Kidney (tissue), 13 donors: ENCODE measurements at regions not wholly inside any gene's neighbourhood (a gene's known extent, or its start where the extent isn't known, plus 50 kb on each side); places are given as distances from the start of the nearest gene placed in this dataset.

Experiments
- DNase-seq, 5 donors: peaks; one replicate each; pipeline ENCODE4 v3.0.0-alpha.2; 2013 to 2020
- FAIRE-seq: peaks from 2 replicates; lab custom pipeline; 2012; peaks lifted over from hg19 to GRCh38; lab: Jason Lieb, UNC
- H3K27ac ChIP-seq, 2 donors: one replicate each; pipeline ENCODE4 v1.7.0; 2013; ENCODE audit warnings: low read depth in 2 of 2, low read length in 2 of 2, inconsistent platforms in 1 of 2
- H3K27me3 ChIP-seq: one replicate; pipeline ENCODE4 v1.7.1; 2013; ENCODE audit warnings: low read length, inconsistent platforms; ENCODE audit not compliant: control insufficient read depth, insufficient read depth
- H3K36me3 ChIP-seq, 3 donors: one replicate each; pipeline versions ENCODE4 v1.7.0 to v1.7.1; 2013; ENCODE audit warnings: low read length in 3 of 3, control low read depth in 1 of 3, inconsistent platforms in 1 of 3; ENCODE audit not compliant: insufficient read depth in 3 of 3, control insufficient read depth in 2 of 3
- H3K4me1 ChIP-seq, 3 donors: one replicate each; pipeline versions ENCODE4 v1.7.0 to v1.7.1; 2013; ENCODE audit warnings: low read length in 3 of 3, inconsistent platforms in 1 of 3, low read depth in 1 of 3; ENCODE audit not compliant: control insufficient read depth in 2 of 3, insufficient read depth in 2 of 3
- H3K4me3 ChIP-seq, 3 donors: one replicate each; pipeline versions ENCODE4 v1.7.0 to v1.8.1; 2013; ENCODE audit warnings: low read length in 3 of 3, control low read depth in 1 of 3, inconsistent platforms in 1 of 3
- H3K9ac ChIP-seq, 3 donors: one replicate each; pipeline versions ENCODE4 v1.7.0 to v1.7.1; 2013; ENCODE audit warnings: low read length in 3 of 3, control low read depth in 1 of 3, inconsistent platforms in 1 of 3
- H3K9me3 ChIP-seq, 3 donors: one replicate each; pipeline versions ENCODE4 v1.7.0 to v1.7.1; 2013; ENCODE audit warnings: low read length in 3 of 3, control low read depth in 1 of 3, inconsistent platforms in 1 of 3; ENCODE audit not compliant: control insufficient read depth in 2 of 3, insufficient read depth in 1 of 3
- intact Hi-C: fragments of 100-400 bp; cut with DNase I; formaldehyde crosslinking; loops from one replicate; pipeline ENCODE4 v1.11.1; 2022
- TF ChIP-seq, protein P1 (sequence below): IDR thresholded peaks from 3 replicates; pipeline ENCODE4 v1.5.1; 2012; ENCODE audit warnings: mild to moderate bottlenecking, moderate library complexity, borderline replicate concordance; ENCODE audit not compliant: insufficient read depth; ENCODE audit errors: extremely low read depth
- donor health status: control.
- donor health status: control.
- donor health status: control.
- donor health status: control.
- donor health status: control.
- donor health status: DM: yes; HTN: yes; CAD: no.
- donor health status: Normal renal cell carcinoma (clear cell type).

GRCh38 chr5:165393839-165394238 lies 1888.4 kb downstream of the MAT2B start:
- FAIRE-seq (no peak), DNase-seq (no peak)
- no peaks in the 10 kb centered on the region for H3K27me3 ChIP-seq
- H3K9ac ChIP-seq: no peak overlapping the region
- TF ChIP-seq, protein P1, sequence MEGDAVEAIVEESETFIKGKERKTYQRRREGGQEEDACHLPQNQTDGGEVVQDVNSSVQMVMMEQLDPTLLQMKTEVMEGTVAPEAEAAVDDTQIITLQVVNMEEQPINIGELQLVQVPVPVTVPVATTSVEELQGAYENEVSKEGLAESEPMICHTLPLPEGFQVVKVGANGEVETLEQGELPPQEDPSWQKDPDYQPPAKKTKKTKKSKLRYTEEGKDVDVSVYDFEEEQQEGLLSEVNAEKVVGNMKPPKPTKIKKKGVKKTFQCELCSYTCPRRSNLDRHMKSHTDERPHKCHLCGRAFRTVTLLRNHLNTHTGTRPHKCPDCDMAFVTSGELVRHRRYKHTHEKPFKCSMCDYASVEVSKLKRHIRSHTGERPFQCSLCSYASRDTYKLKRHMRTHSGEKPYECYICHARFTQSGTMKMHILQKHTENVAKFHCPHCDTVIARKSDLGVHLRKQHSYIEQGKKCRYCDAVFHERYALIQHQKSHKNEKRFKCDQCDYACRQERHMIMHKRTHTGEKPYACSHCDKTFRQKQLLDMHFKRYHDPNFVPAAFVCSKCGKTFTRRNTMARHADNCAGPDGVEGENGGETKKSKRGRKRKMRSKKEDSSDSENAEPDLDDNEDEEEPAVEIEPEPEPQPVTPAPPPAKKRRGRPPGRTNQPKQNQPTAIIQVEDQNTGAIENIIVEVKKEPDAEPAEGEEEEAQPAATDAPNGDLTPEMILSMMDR: no peak
- no peak overlapping the region for H3K27ac ChIP-seq
- no peak overlapping the region for H3K4me3 ChIP-seq
- peaks cover 0 to 4% (median 0%) of the 10 kb centered on the region in 3 donors for H3K9me3 ChIP-seq
- no peaks in the 10 kb centered on the region for H3K36me3 ChIP-seq
- H3K4me1 ChIP-seq: no peaks in the 10 kb centered on the region
- intact Hi-C loops: no loop called here

- TF ChIP-seq, protein P1: no peak
- no peak overlapping the region for H3K4me3 ChIP-seq
- DNase-seq (no peak), FAIRE-seq (no peak)
- H3K36me3 ChIP-seq: no peaks in the 10 kb centered on the region
- no peaks in the 10 kb centered on the region for H3K9me3 ChIP-seq
- no peak overlapping the region for H3K9ac ChIP-seq
- no peaks in the 10 kb centered on the region for H3K27me3 ChIP-seq
- intact Hi-C loops: no loop called here
- H3K27ac ChIP-seq: no peak overlapping the region
- no peaks in the 10 kb centered on the region for H3K4me1 ChIP-seq
These were observed 1892.1 kb downstream of the MAT2B start for GRCh38 chr5:165397516-165397915.

GRCh38 chr5:165400086-165400485 lies 1894.7 kb downstream of the MAT2B start:
- no peaks in the 10 kb centered on the region for H3K9me3 ChIP-seq
- no peaks in the 10 kb centered on the region for H3K36me3 ChIP-seq
- no peak overlapping the region for H3K27ac ChIP-seq
- TF ChIP-seq, protein P1: no peak
- no peak for FAIRE-seq
- intact Hi-C loops: no loop called here
- H3K9ac ChIP-seq: no peak overlapping the region
- no peaks in the 10 kb centered on the region for H3K27me3 ChIP-seq
- H3K4me1 ChIP-seq: no peaks in the 10 kb centered on the region
- no peak for DNase-seq
- no peak overlapping the region for H3K4me3 ChIP-seq

DNA sequence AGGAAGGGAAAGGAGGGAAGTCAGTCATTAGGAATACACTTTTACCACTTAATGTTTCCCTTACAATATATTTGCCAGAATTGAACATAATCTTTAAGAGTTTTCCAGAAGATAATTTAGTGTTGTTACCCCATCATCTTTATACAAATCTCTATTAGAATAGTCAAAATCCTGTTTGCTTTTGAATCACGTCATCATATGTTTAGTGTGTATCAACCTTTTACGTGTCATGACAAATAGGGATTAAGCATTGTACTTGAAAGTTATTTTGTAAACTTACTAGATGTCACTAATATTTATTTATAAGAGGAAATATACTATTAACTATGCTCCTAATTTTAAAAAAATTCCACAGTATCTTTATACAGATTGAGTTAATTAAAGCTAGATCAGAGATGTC lies 1899.5 kb downstream of the MAT2B start:
- Histone ChIP-seq H3K27me3 (no peaks in the 10 kb centered on the region), H3K4me3 (no peak overlapping the region), H3K9me3 (peaks cover 0 to 16% (median 2%) of the 10 kb centered on the region in 3 donors), H3K27ac (no peak overlapping the region), H3K9ac (no peak overlapping the region), H3K36me3 (no peaks in the 10 kb centered on the region), H3K4me1 (no peaks in the 10 kb centered on the region)
- DNase-seq: no peak
- FAIRE-seq: peak; percentile 38
- intact Hi-C loops: no loop called here
- TF ChIP-seq, protein P1: no peak
